ENCODE measurements at regions not wholly inside any gene's neighbourhood (a gene's known extent, or its start where the extent isn't known, plus 50 kb on each side); places are given as distances from the start of the nearest gene placed in this dataset.
"Not testable (repeated sequence)": the region's sequence is repeated elsewhere in the genome, so short reads cannot be mapped to it uniquely, and the experiment has no call there.

GRCh38 chr1:217039926-217040325, 316.7 kb upstream of the ESRRG start:
- H3K4me2 ChIP-seq: no peak overlapping the region

DNA sequence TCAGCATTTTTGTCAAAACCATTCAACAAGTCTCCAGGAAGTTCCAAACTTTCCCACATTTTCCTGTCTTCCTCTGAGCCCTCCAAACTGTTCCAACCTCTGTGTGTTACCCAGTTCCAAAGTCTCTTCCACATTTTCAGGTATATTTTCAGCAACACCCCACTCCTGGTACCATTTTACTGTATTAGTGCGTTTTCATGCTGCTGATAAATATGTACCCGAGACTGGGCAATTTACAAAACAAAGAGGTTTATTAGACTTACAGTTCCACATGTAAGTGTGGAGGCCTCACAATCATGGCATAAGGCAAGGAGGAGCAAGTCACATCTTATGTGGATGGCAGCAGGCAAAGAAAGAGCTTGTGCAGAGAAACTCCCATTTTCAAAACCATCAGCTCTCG, 315.9 kb upstream of the ESRRG start:
- FAIRE-seq; CTCF ChIA-PET; H3K4me1 ChIP-seq; H3K9me3 ChIP-seq; H3K4me3 ChIP-seq; DNase-seq (ENCODE audit: low read depth in 1 of 2, low spot score in 1 of 2); ATAC-seq; H3K4me2 ChIP-seq; POLR2A ChIA-PET; H3K27ac ChIP-seq: not testable (repeated sequence)
- 0% methylated on average over 3 of the region's 3 CpGs for WGBS (ENCODE audit: missing lambda C conversion rate)

More at GRCh38 chr1:217039926-217040325, 316.7 kb upstream of the ESRRG start:
- 0% methylated on average over 2 of the region's 2 CpGs for WGBS (ENCODE audit: missing lambda C conversion rate)
- TF ChIP-seq EHMT2 (IDR thresholded peaks at IDR 0.05; ENCODE audit: low read depth) (no peak), CHD2 (IDR thresholded peaks at IDR 0.05; ENCODE audit: low read length, partially characterized antibody) (no peak), HEYL (CRISPR knock-in tag; IDR thresholded peaks at IDR 0.05) (no peak), HOXB5 (CRISPR knock-in tag; IDR thresholded peaks at IDR 0.05) (no peak), FOSL2 (IDR thresholded peaks at IDR 0.05) (no peak), FOSL2 (CRISPR knock-in tag; IDR thresholded peaks at IDR 0.05) (no peak), EP300 (IDR thresholded peaks at IDR 0.05) (no peak), MAZ (IDR thresholded peaks at IDR 0.05; ENCODE audit: borderline replicate concordance, low read depth, low read length) (no peak), TFCP2L1 (CRISPR knock-in tag; IDR thresholded peaks at IDR 0.05) (no peak), NFE2L2 (conservative IDR thresholded peaks at IDR 0.05; ENCODE audit: low read length) (no peak)
- TF ChIP-seq, protein P1, sequence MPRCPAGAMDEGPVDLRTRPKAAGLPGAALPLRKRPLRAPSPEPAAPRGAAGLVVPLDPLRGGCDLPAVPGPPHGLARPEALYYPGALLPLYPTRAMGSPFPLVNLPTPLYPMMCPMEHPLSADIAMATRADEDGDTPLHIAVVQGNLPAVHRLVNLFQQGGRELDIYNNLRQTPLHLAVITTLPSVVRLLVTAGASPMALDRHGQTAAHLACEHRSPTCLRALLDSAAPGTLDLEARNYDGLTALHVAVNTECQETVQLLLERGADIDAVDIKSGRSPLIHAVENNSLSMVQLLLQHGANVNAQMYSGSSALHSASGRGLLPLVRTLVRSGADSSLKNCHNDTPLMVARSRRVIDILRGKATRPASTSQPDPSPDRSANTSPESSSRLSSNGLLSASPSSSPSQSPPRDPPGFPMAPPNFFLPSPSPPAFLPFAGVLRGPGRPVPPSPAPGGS (IDR thresholded peaks at IDR 0.05): no peak
- FAIRE-seq (no peak), ATAC-seq (no peak), DNase-seq (ENCODE audit: low read depth in 1 of 2, low spot score in 1 of 2) (no peak)
- ChIA-PET CTCF (no interaction called here), POLR2A (no interaction called here)
- H3K4me3 ChIP-seq: no peak overlapping the region
- H3K9me3 ChIP-seq: peaks cover 10% of the 10 kb centered on the region; the same call in 1 of the 3 replicates
- no peak overlapping the region for H3K27ac ChIP-seq
- H3K4me1 ChIP-seq: no peaks in the 10 kb centered on the region

GRCh38 chr1:217036757-217037156, 313.5 kb upstream of the ESRRG start:
- H3K4me3 ChIP-seq: no peak overlapping the region
- H3K4me1 ChIP-seq: no peaks in the 10 kb centered on the region
- ChIA-PET CTCF (interaction anchor here (0.7 to 1.4 kb wide), 2 partner anchors 8 to 22 kb away, joined by 3 to 4 read pairs; no protein-coding TSS in a partner anchor), POLR2A (no interaction called here)
- H3K4me2 ChIP-seq: no peak overlapping the region
- no peak overlapping the region for H3K27ac ChIP-seq
- WGBS (ENCODE audit: missing lambda C conversion rate): 10% methylated on average over 3 of the region's 3 CpGs
- H3K9me3 ChIP-seq: peaks cover 10% of the 10 kb centered on the region; the same call in 1 of the 3 replicates
- FAIRE-seq (no peak), DNase-seq (ENCODE audit: low read depth in 1 of 2, low spot score in 1 of 2) (no peak), ATAC-seq (no peak)
- TF ChIP-seq, protein P2, sequence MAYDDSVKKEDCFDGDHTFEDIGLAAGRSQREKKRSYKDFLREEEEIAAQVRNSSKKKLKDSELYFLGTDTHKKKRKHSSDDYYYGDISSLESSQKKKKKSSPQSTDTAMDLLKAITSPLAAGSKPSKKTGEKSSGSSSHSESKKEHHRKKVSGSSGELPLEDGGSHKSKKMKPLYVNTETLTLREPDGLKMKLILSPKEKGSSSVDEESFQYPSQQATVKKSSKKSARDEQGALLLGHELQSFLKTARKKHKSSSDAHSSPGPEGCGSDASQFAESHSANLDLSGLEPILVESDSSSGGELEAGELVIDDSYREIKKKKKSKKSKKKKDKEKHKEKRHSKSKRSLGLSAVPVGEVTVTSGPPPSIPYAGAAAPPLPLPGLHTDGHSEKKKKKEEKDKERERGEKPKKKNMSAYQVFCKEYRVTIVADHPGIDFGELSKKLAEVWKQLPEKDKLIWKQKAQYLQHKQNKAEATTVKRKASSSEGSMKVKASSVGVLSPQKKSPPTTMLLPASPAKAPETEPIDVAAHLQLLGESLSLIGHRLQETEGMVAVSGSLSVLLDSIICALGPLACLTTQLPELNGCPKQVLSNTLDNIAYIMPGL (CRISPR knock-in tag; IDR thresholded peaks at IDR 0.05; ENCODE audit: borderline replicate concordance): no peak
- TF ChIP-seq PHF8 (IDR thresholded peaks at IDR 0.05; ENCODE audit: borderline replicate concordance, low read depth) (no peak), EHMT2 (IDR thresholded peaks at IDR 0.05; ENCODE audit: low read depth) (no peak), RCOR1 (IDR thresholded peaks at IDR 0.05; ENCODE audit: low read depth, low read length) (no peak), MAZ (IDR thresholded peaks at IDR 0.05; ENCODE audit: borderline replicate concordance, low read depth, low read length) (no peak), ZSCAN20 (CRISPR knock-in tag; IDR thresholded peaks at IDR 0.05) (no peak), KDM5A (IDR thresholded peaks at IDR 0.05) (no peak), FOSB (CRISPR knock-in tag; IDR thresholded peaks at IDR 0.05) (no peak), NR3C1 (IDR thresholded peaks at IDR 0.05) (no peak), NFE2L2 (conservative IDR thresholded peaks at IDR 0.05; ENCODE audit: low read length) (no peak), HOXB5 (CRISPR knock-in tag; IDR thresholded peaks at IDR 0.05) (no peak), HEYL (CRISPR knock-in tag; IDR thresholded peaks at IDR 0.05) (no peak), HDAC2 (IDR thresholded peaks at IDR 0.05) (no peak), CEBPB (IDR thresholded peaks at IDR 0.05) (no peak), TFCP2L1 (CRISPR knock-in tag; IDR thresholded peaks at IDR 0.05) (no peak), REST (IDR thresholded peaks at IDR 0.05) (no peak)
- TF ChIP-seq, protein P3, sequence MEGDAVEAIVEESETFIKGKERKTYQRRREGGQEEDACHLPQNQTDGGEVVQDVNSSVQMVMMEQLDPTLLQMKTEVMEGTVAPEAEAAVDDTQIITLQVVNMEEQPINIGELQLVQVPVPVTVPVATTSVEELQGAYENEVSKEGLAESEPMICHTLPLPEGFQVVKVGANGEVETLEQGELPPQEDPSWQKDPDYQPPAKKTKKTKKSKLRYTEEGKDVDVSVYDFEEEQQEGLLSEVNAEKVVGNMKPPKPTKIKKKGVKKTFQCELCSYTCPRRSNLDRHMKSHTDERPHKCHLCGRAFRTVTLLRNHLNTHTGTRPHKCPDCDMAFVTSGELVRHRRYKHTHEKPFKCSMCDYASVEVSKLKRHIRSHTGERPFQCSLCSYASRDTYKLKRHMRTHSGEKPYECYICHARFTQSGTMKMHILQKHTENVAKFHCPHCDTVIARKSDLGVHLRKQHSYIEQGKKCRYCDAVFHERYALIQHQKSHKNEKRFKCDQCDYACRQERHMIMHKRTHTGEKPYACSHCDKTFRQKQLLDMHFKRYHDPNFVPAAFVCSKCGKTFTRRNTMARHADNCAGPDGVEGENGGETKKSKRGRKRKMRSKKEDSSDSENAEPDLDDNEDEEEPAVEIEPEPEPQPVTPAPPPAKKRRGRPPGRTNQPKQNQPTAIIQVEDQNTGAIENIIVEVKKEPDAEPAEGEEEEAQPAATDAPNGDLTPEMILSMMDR (IDR thresholded peaks at IDR 0.05): no peak
- TF ChIP-seq, protein P4, sequence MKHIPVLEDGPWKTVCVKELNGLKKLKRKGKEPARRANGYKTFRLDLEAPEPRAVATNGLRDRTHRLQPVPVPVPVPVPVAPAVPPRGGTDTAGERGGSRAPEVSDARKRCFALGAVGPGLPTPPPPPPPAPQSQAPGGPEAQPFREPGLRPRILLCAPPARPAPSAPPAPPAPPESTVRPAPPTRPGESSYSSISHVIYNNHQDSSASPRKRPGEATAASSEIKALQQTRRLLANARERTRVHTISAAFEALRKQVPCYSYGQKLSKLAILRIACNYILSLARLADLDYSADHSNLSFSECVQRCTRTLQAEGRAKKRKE (CRISPR knock-in tag; IDR thresholded peaks at IDR 0.05; ENCODE audit: low read depth): no peak

Measured in A549 (cell line).